H1 (cell line): ENCODE measurements at regions not wholly inside any gene's neighbourhood (a gene's known extent, or its start where the extent isn't known, plus 50 kb on each side); places are given as distances from the start of the nearest gene placed in this dataset.

Experiments used
- CTCF ChIA-PET: fragments of 300-600 bp; sonication (Branson Sonifier 250); formaldehyde crosslinking; loops from one replicate; lab custom pipeline; 2021; ENCODE audit not compliant: partially characterized antibody; lab: Charles Lee
- POLR2A ChIA-PET: fragments of 300-600 bp; sonication (Branson Sonifier 250); formaldehyde crosslinking; loops from one replicate; lab custom pipeline; 2021; ENCODE audit warnings: inconsistent platforms; ENCODE audit not compliant: partially characterized antibody; lab: Charles Lee
- DNase-seq, 2 experiments: peaks; one replicate each; pipeline versions ENCODE4 v3.0.0 to v3.0.0-alpha.2; 2010 to 2022; ENCODE audit warnings: low spot score in 2 of 2, low read depth in 1 of 2, mixed read lengths in 1 of 2
- FAIRE-seq: peaks from 2 replicates; lab custom pipeline; 2011; peaks lifted over from hg19 to GRCh38; lab: Jason Lieb, UNC
- H2AFZ ChIP-seq: 2 replicates; pipeline ENCODE4 v1.8.1; 2012; ENCODE audit warnings: low read length, inconsistent platforms
- H2AK5ac ChIP-seq: 2 replicates; pipeline ENCODE4 v1.6.1; 2013; ENCODE audit warnings: low read depth, low read length
- H2BK120ac ChIP-seq: replicated peaks from 2 replicates; pipeline ENCODE3; 2013; ENCODE audit warnings: low read depth, low read length, inconsistent platforms
- H2BK12ac ChIP-seq: 2 replicates; pipeline ENCODE4 v1.6.1; 2013; ENCODE audit warnings: low read depth, low read length
- H2BK15ac ChIP-seq: 2 replicates; pipeline ENCODE4 v1.6.1; 2013; ENCODE audit warnings: low read length
- H2BK20ac ChIP-seq: 2 replicates; pipeline ENCODE4 v1.6.1; 2013; ENCODE audit warnings: low read length
- H2BK5ac ChIP-seq: 2 replicates; pipeline ENCODE4 v1.6.1; 2013; ENCODE audit warnings: low read depth, low read length
- H3K14ac ChIP-seq: 2 replicates; pipeline ENCODE4 v1.6.1; 2013; ENCODE audit warnings: inconsistent platforms; ENCODE audit not compliant: insufficient read length
- H3K18ac ChIP-seq: 2 replicates; pipeline ENCODE4 v1.6.1; 2013; ENCODE audit warnings: low read length; ENCODE audit errors: extremely low read depth
- H3K23ac ChIP-seq: 2 replicates; pipeline ENCODE4 v1.6.1; 2013; ENCODE audit warnings: inconsistent platforms; ENCODE audit not compliant: insufficient read length
- H3K23me2 ChIP-seq: 2 replicates; pipeline ENCODE4 v1.6.1; 2013; ENCODE audit warnings: low read depth, low read length
- H3K27ac ChIP-seq: 2 replicates; pipeline ENCODE4 v1.6.1; 2011; ENCODE audit warnings: low read depth, low read length, inconsistent platforms
- H3K27me3 ChIP-seq, 4 experiments: replicated peaks in 1 of 4; 1 replicate in 1 of 4; 2 replicates in 3 of 4; pipeline versions ENCODE4 v1.6.1 to v1.8.1; 2011 to 2013; ENCODE audit warnings: low read length in 3 of 4, mild to moderate bottlenecking in 3 of 4, inconsistent platforms in 2 of 4, mixed read lengths in 2 of 4, moderate library complexity in 1 of 4; ENCODE audit not compliant: control insufficient read depth in 3 of 4, insufficient read depth in 3 of 4; ENCODE audit errors: extremely low read depth in 1 of 4
- H3K36me3 ChIP-seq, 4 experiments: 2 replicates each; pipeline versions ENCODE4 v1.6.1 to v1.8.1; 2011 to 2013; ENCODE audit warnings: mild to moderate bottlenecking in 4 of 4, low read length in 3 of 4, moderate library complexity in 2 of 4, control low read depth in 1 of 4, inconsistent platforms in 1 of 4; ENCODE audit not compliant: insufficient read depth in 4 of 4, control insufficient read depth in 2 of 4
- H3K4ac ChIP-seq: replicated peaks from 2 replicates; pipeline ENCODE3; 2013; ENCODE audit warnings: low read length, low read depth, mixed read lengths, inconsistent platforms; ENCODE audit not compliant: insufficient read length
- H3K4me1 ChIP-seq, 4 experiments: replicated peaks in 1 of 4; 1 replicate in 1 of 4; 2 replicates in 3 of 4; pipeline versions ENCODE4 v1.6.1 to v1.8.1; 2011 to 2013; ENCODE audit warnings: low read length in 3 of 4, inconsistent platforms in 2 of 4, mixed read lengths in 1 of 4; ENCODE audit not compliant: insufficient read depth in 4 of 4, control insufficient read depth in 3 of 4
- H3K4me2 ChIP-seq, 2 experiments: 2 replicates each; pipeline versions ENCODE4 v1.6.1 to v1.8.1; 2011 to 2013; ENCODE audit warnings: low read depth in 2 of 2, low read length in 2 of 2, control low read depth in 1 of 2, inconsistent platforms in 1 of 2, mild to moderate bottlenecking in 1 of 2; ENCODE audit not compliant: insufficient read depth in 1 of 2
- H3K4me3 ChIP-seq, 4 experiments: fragments of 200-600, 300-600 bp in 1 of 4; sonication (generic), shearing (Covaris generic), sonication (Bioruptor Twin) in 1 of 4; 2 replicates each; pipeline versions ENCODE4 v1.5.1 to v1.8.1; 2011 to 2016; ENCODE audit warnings: low read length in 4 of 4, low read depth in 3 of 4, control low read depth in 2 of 4, inconsistent platforms in 2 of 4, mild to moderate bottlenecking in 2 of 4, mixed read lengths in 1 of 4, moderate library complexity in 1 of 4; ENCODE audit not compliant: insufficient read depth in 2 of 4; ENCODE audit errors: extremely low read depth in 1 of 4
- H3K56ac ChIP-seq: replicated peaks from 2 replicates; pipeline ENCODE3; 2013; ENCODE audit warnings: low read depth, mild to moderate bottlenecking, mixed read lengths, low read length, inconsistent platforms; ENCODE audit not compliant: insufficient read length
- H3K79me1 ChIP-seq: 2 replicates; pipeline ENCODE4 v1.6.1; 2013; ENCODE audit warnings: low read depth, low read length, control low read depth
- H3K79me2 ChIP-seq, 2 experiments: 2 replicates each; pipeline versions ENCODE4 v1.6.1 to v1.8.1; 2012 to 2013; ENCODE audit warnings: low read length in 2 of 2, mild to moderate bottlenecking in 2 of 2, inconsistent platforms in 1 of 2; ENCODE audit not compliant: insufficient read depth in 2 of 2, control insufficient read depth in 1 of 2
- H3K9ac ChIP-seq, 4 experiments: replicated peaks in 1 of 4; 1 replicate in 1 of 4; 2 replicates in 3 of 4; pipeline versions ENCODE4 v1.6.1 to v1.8.1; 2011 to 2013; ENCODE audit warnings: low read depth in 3 of 4, low read length in 3 of 4, control low read depth in 2 of 4, mild to moderate bottlenecking in 2 of 4, moderate library complexity in 2 of 4, inconsistent platforms in 1 of 4; ENCODE audit errors: extremely low read depth in 1 of 4
- H3K9me3 ChIP-seq, 2 experiments: 2 replicates each; pipeline versions ENCODE4 v1.6.1 to v1.8.1; 2012 to 2013; ENCODE audit warnings: mild to moderate bottlenecking in 2 of 2, moderate library complexity in 2 of 2, control low read depth in 1 of 2, inconsistent platforms in 1 of 2, low read depth in 1 of 2, low read length in 1 of 2, mixed read lengths in 1 of 2; ENCODE audit not compliant: insufficient read depth in 2 of 2
- H4K20me1 ChIP-seq, 2 experiments: replicated peaks in 1 of 2; 2 replicates each; pipeline versions ENCODE3 to v1.8.1; 2011 to 2013; ENCODE audit warnings: inconsistent platforms in 2 of 2, low read length in 2 of 2, mild to moderate bottlenecking in 1 of 2; ENCODE audit not compliant: insufficient read depth in 2 of 2, control insufficient read depth in 1 of 2
- H4K5ac ChIP-seq: 2 replicates; pipeline ENCODE4 v1.6.1; 2013; ENCODE audit warnings: low read length, low read depth, mixed read lengths, inconsistent platforms; ENCODE audit not compliant: insufficient read length
- H4K8ac ChIP-seq: 2 replicates; pipeline ENCODE4 v1.8.0; 2013; ENCODE audit warnings: mild to moderate bottlenecking, moderate library complexity, low read length, inconsistent platforms; ENCODE audit not compliant: insufficient read depth; ENCODE audit errors: extremely low read depth
- H4K91ac ChIP-seq: replicated peaks from 2 replicates; pipeline ENCODE3; 2013; ENCODE audit warnings: low read length, mixed read lengths, inconsistent platforms; ENCODE audit not compliant: insufficient read length
- CBX8 ChIP-seq: fragments of 300-800, 300-1000 bp; sonication (generic); IDR thresholded peaks from 2 replicates; pipeline ENCODE4 v1.7.1; 2016; ENCODE audit warnings: low read depth, low read length, borderline replicate concordance
- NRF1 ChIP-seq: IDR thresholded peaks from 2 replicates; pipeline ENCODE4 v1.6.1; 2011; ENCODE audit warnings: mild to moderate bottlenecking, low read depth, low read length, improper control_type of control experiment
- SRF ChIP-seq: IDR thresholded peaks from 2 replicates; pipeline ENCODE4 v1.6.1; 2011; ENCODE audit warnings: mild to moderate bottlenecking, low read depth, low read length, moderate library complexity
- WGBS, 2 experiments: shearing (Covaris generic) in 1 of 2; methylation state at CpG; one replicate each; pipeline versions ENCODE4 v1.1.6 to v1.1.7; 2013 to 2015; ENCODE audit warnings: low lambda C conversion rate in 2 of 2, mixed read lengths in 2 of 2, inconsistent platforms in 1 of 2, low coverage in 1 of 2, missing lambda C conversion rate in 1 of 2; ENCODE audit not compliant: insufficient replicate concordance in 2 of 2, insufficient coverage in 1 of 2, insufficient read length in 1 of 2; ENCODE audit errors: extremely low coverage in 1 of 2, missing lambda C conversion rate in 1 of 2; 5-methylcytosine and 5-hydroxymethylcytosine counted together

GRCh38 chr2:220143336-220143735, 515.9 kb downstream of the SLC4A3 start:
- no peak for DNase-seq
- no peak overlapping the region for H2BK15ac ChIP-seq
- no peak overlapping the region for H3K56ac ChIP-seq
- no peaks in the 10 kb centered on the region for H3K9me3 ChIP-seq
- H3K4me3 ChIP-seq: no peak overlapping the region
- no peak overlapping the region for H2BK12ac ChIP-seq
- no peaks in the 10 kb centered on the region for H3K4me1 ChIP-seq
- TF ChIP-seq CBX8 (no peak), NRF1 (no peak), SRF (no peak)
- H3K14ac ChIP-seq: no peak overlapping the region
- H2AFZ ChIP-seq: no peak overlapping the region
- H3K23ac ChIP-seq: no peak overlapping the region
- H3K18ac ChIP-seq: no peak overlapping the region
- no peaks in the 10 kb centered on the region for H3K79me2 ChIP-seq
- H4K20me1 ChIP-seq: no peaks in the 10 kb centered on the region
- H2BK120ac ChIP-seq: no peak overlapping the region
- no peak overlapping the region for H4K8ac ChIP-seq
- H4K91ac ChIP-seq: no peak overlapping the region
- H2BK20ac ChIP-seq: no peak overlapping the region
- no peak overlapping the region for H3K27ac ChIP-seq
- POLR2A ChIA-PET: no interaction called here
- no peak overlapping the region for H3K9ac ChIP-seq
- no peak overlapping the region for H3K4me2 ChIP-seq
- FAIRE-seq: no peak
- no peak overlapping the region for H3K4ac ChIP-seq
- H3K23me2 ChIP-seq: no peaks in the 10 kb centered on the region
- no peaks in the 10 kb centered on the region for H3K27me3 ChIP-seq
- no peaks in the 10 kb centered on the region; a peak in 1 of 8 replicates for H3K36me3 ChIP-seq
- no peak overlapping the region for H2BK5ac ChIP-seq
- H2AK5ac ChIP-seq: no peak overlapping the region
- CTCF ChIA-PET: no interaction called here
- no peaks in the 10 kb centered on the region for H3K79me1 ChIP-seq
- WGBS, 2 experiments: 87% methylated on average over 2 of the region's 2 CpGs; no CpG with 5 or more reads in 1 of the 2 experiments
- H4K5ac ChIP-seq: no peak overlapping the region
